ENCODE measurements at regions not wholly inside any gene's neighbourhood (a gene's known extent, or its start where the extent isn't known, plus 50 kb on each side); places are given as distances from the start of the nearest gene placed in this dataset.
"Not testable (repeated sequence)": the region's sequence is repeated elsewhere in the genome, so short reads cannot be mapped to it uniquely, and the experiment has no call there.

DNA sequence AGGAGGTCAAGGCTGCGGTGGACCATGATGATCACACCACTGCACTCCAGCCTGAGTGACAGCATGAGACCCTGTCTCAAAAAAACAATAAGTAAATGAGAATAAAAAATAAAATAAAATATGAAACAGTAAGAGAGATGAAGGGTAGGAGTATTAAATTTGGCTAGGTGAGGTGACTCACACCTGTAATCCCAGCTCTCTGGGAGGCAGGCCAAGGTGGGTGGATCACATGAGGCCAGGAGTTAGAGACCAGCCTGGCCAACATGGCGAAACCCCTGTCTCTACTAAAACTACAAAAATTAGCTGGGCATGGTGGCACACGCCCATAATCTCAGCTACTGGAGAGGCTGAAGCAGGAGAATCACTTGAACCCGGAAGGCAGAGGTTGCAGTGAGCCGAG, 87.4 kb upstream of the MRI1 start:
- not testable (repeated sequence) for TF ChIP-seq TAF1, SPI1 (IDR thresholded peaks at IDR 0.05; ENCODE audit: low read depth, low read length)

Measured in GM12891 (cell line).